Astrocyte of the spinal cord (primary cell): ENCODE measurements at regions not wholly inside any gene's neighbourhood (a gene's known extent, or its start where the extent isn't known, plus 50 kb on each side); places are given as distances from the start of the nearest gene placed in this dataset.

Experiments
- DNase-seq: peaks from one replicate; pipeline ENCODE4 v3.0.0; 2011; ENCODE audit warnings: low read depth, low spot score
- H3K4me3 ChIP-seq: 2 replicates; pipeline ENCODE4 v1.5.1; 2011; ENCODE audit warnings: low read depth, mild to moderate bottlenecking, low read length, moderate library complexity
- CTCF ChIP-seq: IDR thresholded peaks from 2 replicates; pipeline ENCODE4 v1.5.1; 2012; ENCODE audit warnings: low read depth, mild to moderate bottlenecking, low read length, inconsistent platforms
- in situ Hi-C: cut with HindIII; loops from 2 replicates; pipeline ENCODE4 v1.10.0; 2017; ENCODE audit warnings: low sequenced_read_pairs

- in situ Hi-C loops: no loop called here
- no peak for DNase-seq
- no peak overlapping the region for H3K4me3 ChIP-seq
- no peak for TF ChIP-seq CTCF
These were observed 238.4 kb downstream of the BRD1 start for GRCh38 chr22:49589301-49589700.

GRCh38 chr22:49588739-49589138, 238.9 kb downstream of the BRD1 start:
- H3K4me3 ChIP-seq: no peak overlapping the region
- TF ChIP-seq CTCF: no peak
- in situ Hi-C loops: no loop called here
- no peak for DNase-seq

GRCh38 chr22:49587987-49588386, 239.7 kb downstream of the BRD1 start:
- H3K4me3 ChIP-seq: no peak overlapping the region
- in situ Hi-C loops: no loop called here
- TF ChIP-seq CTCF: no peak
- DNase-seq: no peak

- H3K4me3 ChIP-seq: no peak overlapping the region
- in situ Hi-C loops: no loop called here
- TF ChIP-seq CTCF: no peak
- DNase-seq: no peak
These were observed 240.3 kb downstream of the BRD1 start for GRCh38 chr22:49587421-49587820.

- in situ Hi-C loops: no loop called here
- no peak for DNase-seq
- TF ChIP-seq CTCF: no peak
- H3K4me3 ChIP-seq: no peak overlapping the region
These were observed 240.8 kb downstream of the BRD1 start for GRCh38 chr22:49586873-49587272.

- in situ Hi-C loops: no loop called here
- DNase-seq: no peak
- H3K4me3 ChIP-seq: no peak overlapping the region
- no peak for TF ChIP-seq CTCF
These were observed 241.4 kb downstream of the BRD1 start for GRCh38 chr22:49586244-49586748.
